Stimulated activated CD4-positive, alpha-beta T cell treated with anti-CD3 and anti-CD28 coated beads, Interleukin-1b, Interleukin-23, amount 100 ng/mL, for 48 hours (primary cell): ENCODE measurements at regions not wholly inside any gene's neighbourhood (a gene's known extent, or its start where the extent isn't known, plus 50 kb on each side); places are given as distances from the start of the nearest gene placed in this dataset.

Experiments used
- DNase-seq: peaks from one replicate; pipeline ENCODE4 v3.0.0-alpha.2; 2020

DNA sequence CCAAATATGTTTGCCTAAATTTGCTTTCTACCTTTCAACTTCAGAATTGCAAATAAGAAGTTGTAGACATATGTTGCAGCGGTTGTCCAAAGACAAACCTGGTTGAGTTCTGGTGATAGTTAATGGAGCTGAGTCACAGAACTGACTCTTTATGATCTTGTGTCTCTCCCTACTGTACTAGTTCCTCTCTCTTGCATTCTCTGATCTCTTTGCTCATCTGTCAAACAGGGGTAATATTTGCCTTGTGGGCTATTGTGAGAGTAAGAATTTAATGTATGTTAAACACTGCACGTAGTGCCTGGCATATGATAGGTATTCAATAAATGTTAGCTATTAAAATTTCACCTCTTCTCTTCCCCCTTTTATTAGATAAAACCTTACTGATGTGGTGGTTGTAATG lies 283.5 kb upstream of the RGS6 start:
- DNase-seq = no peak

DNA sequence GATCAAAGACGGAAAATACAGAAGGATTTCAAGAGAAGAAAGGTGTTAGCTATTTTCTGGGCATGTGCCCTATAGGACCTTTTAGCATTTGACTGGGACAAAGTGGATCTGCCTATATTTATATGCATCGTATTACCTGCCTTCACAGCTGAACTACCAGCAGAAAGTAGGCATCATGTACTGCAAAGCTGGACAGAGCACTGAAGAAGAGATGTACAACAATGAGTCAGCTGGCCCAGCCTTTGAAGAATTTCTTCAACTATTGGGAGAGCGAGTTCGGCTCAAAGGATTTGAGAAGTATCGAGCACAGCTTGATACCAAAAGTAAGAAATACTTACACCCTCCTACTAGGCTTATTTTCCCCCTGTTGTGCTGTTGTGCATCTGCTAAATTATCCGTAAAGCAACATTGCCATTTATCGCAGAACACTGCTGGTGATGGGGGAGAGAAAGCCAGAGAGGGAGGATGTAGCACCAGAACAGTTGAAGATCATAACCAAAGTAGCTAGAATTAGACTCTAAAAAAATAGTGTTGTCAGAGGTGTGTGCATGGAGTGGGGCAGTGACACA lies 282.0 kb upstream of the RGS6 start:
- no peak for DNase-seq

DNA sequence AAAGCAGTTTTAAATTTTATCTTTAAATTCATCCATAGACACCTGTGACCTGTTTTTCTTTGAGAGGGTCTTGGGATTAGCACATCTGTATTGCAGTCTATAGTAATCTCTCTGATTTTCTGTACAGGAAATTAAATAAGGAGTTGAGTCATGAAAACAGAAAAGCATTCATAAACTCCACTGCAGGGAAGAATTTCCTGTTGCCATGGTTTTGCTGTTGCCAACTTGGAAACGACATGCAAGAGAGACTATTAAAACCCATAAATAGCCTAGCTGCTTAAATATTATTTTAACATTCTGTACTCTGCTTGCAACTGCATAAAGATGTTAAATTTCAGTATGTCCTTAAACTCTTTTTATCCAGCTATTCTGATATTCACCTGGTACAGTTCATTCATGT lies 281.0 kb upstream of the RGS6 start:
- no peak for DNase-seq

DNA sequence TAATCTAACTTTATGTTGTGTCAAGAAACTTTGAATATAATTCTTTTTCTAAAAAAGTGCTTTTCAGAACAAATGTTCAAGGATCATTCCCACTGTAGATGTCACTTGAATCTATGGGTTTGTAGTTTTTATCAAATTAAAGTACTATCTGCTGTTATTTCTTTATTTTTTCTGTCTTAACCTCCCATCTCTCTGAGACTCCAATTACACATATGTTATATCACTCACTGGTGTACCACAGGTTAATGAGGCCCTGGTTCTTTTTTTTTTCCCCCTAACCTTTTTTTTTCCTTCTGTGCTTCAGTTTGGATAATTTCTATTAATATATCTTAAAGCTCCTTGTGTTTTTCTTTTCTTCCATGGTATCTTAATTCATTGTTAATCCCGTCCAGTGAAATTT lies 279.9 kb upstream of the RGS6 start:
- DNase-seq = no peak

DNA sequence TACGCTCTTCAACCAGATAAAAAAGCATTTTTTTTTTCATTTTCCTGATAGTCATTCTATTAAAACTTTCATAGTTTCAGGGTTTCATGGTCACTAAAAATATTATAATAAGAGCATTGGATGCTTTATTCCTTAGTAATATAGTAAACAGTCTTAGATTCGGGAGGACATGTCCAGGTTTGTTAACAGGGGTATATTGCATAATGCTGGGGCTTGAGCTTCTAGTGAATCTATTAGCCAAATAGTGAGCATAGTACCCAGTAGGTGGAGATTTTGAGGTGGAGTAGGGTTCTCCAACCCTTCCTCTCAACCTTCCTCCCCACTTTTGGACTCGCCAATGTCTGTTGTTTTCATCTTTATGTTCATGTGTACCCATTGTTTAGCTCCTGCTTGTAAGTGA lies 277.4 kb upstream of the RGS6 start:
- no peak for DNase-seq

DNA sequence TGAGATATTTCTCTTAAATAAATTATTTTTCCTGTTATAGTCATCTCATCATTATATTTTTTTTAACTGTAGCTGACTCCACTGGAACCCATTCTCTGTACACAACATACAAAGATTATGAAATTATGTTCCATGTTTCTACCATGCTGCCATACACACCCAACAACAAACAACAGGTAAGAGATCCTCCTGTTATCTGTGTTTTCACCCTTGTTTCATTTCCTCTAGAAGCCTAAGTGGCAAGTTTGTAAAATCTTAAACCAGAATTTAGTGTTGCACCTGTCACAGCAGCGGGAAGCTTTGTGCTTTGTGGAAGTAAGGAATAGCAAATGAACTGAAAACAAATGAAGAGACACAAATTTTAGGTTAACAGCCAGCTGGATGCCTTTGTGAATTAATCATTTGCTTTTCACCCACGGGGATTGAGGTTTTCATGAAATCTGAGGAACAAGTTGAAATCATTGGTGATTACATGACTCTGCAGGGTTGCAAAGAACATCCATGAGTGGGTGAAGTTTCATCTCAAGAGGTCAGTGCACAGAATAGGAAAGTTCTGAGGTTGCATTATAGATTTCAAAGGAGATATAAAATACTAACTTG lies 273.9 kb upstream of the RGS6 start:
- DNase-seq = no peak

DNA sequence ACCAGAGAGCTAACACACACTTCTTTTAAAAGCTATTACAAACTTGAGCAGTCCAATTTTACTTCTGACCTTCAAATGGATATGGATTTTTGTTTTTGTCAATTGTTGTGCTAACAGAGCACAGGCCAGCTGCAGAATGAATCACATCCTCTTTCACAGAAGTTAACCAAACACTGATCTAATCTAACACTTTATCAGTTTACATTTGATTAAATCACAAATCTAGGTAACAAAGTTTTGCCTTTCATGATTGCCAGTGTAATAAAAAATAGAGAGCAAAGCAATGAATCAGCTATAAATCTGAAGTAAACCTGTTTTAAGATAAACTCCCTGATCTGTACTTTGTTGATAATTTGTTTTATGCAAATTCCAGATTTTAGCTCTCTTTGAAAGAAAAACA lies 273.1 kb upstream of the RGS6 start:
- DNase-seq = no peak

DNA sequence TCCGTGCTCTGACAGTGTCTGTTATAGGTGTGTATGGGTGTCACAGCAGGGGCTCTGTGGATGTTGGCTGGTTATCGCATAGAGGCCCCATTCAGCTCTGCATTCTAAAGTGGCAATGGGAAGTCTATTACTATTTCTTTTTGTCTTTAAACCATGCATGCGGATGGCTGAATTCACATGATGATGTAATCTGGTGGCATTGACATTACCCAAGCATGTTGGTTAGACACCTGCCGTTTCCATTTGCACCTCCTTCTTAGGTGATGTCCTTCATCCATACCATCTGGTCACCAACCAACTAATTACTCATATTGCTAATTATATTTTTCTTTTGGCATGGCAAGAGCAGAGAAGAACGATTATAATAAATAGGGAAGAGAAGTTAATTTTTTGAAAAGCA lies 270.8 kb upstream of the RGS6 start:
- DNase-seq = no peak

DNA sequence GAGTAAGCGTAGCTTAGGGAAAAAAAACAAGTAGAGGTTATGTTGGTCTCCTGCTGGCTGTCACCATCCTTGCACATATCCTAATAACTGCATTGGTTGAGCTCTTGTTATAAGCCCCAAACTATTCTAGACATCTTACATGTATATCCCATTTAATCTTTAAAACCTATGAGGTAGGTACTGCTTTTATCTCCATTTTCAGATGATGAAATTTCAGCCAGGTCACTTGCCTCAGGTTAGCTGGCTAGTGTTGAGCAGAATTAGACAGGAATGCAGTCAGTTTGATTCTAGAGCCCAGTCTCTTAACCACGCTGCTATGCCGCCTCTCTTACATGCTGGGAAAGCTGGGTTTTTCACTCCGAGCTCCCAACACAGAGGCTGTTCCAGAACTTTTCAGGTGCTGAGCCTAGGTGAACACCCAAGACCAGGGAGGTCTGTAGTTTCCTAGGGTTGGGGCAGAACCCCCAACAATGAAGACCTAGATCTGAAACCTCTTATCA lies 269.9 kb upstream of the RGS6 start:
- no peak for DNase-seq

DNA sequence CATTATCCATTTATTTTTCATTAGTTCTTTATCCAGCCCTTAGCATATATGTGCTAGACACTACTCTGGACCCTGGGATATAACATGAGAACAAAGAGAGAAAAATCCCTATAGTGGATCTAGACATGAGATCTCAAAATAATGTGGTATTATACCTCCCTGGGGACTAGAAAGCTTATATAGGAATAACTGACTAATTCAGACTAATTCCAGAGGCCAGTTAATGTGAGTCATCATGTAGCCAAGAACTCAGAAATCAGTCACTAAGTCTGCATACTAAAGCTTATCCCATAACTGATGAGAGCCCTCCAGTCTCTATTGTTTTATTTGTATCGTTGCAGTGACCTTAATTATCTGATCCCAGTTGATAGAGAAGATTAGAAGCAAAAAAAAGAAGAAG lies 267.1 kb upstream of the RGS6 start:
- no peak for DNase-seq

DNA sequence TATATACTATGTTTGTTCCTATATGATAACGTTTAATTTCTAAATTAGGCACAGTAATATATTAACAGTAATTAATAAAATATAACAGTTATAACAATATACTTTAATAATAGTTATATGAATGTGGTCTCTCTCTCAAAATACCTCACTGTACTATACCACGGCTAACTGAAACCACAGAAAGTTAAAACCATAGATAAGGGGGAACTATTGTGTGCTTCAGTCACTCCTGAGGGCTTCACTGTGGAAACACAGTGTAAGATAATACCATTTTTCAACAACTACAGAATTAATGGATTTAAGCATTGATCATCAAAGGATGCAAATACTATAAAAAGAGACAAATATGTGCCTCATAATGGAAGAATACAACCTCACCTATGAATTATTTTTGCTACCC lies 266.4 kb upstream of the RGS6 start:
- no peak for DNase-seq

DNA sequence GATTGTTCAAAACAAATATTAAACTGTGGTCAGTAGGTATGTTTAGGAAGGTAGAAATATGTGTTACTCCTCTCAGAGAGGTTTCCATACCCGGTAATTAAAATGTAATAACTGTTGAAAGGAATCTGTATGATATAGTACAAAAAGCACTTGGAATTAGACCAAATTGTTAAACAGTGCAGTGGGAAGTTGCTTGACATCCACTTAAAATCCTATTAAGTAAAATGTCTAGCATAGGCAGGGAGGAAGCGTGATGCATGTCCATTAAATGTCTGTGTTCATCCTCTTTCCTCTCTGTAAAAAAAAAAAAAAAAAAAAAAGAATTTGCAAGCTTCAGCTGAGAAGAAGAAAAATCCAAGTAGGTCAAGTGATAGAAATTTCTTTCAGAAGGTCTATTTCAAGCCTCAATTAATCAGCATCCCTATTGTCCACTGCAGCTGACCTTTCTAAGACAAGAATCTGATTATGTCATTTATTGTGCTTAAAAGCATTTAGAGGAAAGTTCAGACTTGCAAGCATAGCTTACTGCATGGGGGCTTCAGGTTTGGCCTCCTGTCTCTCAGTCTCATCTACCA lies 265.6 kb upstream of the RGS6 start:
- DNase-seq = no peak

DNA sequence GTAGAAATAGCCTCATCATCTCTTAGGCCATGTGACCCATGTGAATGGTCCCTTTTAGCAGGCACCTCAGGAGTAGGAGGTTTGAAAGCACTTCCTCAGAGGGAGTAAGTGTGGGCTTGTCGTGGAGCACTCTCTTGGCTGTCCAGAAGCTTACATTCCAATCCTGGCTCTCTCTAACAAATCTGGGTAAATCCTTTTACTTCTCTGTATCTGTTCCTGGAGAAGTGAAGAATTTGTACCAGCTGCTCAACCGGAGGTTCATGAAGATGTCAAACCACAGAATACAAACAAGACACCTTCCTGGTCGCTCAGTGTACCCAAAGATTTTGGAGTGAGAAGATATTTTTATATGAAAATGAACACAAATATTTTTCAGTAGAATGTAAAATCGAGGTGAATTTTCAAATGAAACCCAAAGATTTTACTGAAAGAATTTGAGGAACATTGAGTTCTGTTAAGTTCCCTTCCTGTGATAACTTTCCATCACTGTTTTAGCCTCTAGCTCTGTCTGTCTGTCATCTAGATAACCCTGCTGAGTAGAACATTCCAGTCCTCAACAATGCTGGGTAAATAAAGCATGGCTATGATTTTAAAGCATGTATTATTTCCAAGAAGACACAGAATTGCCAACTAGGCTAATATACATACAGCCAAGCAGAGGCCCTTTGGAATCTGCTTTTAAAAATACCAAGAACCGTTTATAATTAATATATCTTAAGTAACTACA lies 263.9 kb upstream of the RGS6 start:
- no peak for DNase-seq

DNA sequence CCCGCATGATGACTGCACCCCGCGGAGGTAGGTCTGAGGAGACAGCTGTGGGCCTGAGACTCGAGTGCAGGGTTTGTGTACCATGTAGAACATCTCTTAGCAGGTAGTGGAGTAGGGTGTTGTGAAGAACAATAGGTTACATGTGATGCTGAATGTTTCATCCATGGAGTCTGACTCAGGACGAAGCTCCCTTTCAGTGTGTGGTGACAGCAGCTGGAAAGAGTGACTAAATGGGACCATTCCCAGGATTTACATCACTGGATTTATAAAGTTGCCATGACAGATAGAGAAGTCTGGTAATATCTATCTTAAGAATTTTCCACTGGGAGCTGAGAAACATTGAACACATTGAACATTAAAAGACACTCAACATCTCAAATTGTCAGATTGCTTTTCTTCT lies 259.6 kb upstream of the RGS6 start:
- DNase-seq = no peak

DNA sequence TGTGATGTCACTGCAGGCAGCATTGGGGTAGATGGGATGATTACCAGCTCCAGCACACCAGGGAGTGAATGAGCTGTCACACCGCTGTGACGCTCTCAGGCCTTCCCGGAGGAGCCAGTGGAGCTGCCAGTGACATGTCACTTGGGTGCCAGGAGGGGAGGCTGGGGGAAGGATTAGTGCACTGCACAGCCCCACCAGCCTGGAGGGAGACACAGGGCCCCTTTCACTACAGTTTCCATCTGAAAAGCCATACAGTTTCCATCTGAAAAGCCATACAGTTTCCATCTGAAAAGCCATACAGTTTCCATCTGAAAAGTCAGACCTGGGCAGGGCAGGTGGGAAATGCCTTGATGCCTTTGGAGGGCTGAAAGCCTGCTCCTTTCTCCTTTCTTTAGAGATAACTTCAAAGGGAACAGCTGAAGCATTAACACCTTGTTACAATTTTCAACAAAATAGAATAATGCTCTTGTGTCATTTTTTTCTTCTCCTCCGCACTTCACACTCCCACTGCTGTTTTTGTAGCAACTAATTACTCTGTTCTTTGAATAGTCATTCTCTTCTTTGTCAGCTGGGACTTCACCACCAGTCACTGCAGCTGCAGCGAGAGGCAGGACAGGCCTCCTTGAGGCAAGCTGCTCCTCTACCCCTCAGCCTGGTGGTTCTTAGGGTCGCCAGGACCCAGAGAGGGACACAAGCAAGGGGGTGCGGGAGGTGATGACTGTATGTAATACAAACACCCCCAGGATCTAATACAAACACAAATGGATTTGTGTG lies 256.9 kb upstream of the RGS6 start:
- DNase-seq = no peak

DNA sequence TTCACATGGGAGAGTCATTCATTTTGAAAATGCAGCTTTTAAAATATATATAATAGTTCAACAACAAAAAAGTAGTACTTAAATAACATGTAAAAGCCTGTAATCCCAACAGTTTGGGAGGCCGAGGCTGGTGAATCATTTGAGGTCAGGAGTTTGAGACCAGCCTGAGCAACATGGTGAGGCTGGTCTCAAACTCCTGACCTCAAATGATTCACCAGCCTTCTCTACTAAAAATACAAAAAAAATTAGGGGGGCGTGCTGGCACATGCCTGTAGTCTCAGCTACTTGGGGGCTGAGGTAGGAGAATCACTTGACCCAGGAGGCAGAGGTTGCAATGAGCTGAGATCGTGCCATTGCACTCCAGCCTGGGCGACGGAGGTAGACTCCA lies 256.3 kb upstream of the RGS6 start:
- no peak for DNase-seq

DNA sequence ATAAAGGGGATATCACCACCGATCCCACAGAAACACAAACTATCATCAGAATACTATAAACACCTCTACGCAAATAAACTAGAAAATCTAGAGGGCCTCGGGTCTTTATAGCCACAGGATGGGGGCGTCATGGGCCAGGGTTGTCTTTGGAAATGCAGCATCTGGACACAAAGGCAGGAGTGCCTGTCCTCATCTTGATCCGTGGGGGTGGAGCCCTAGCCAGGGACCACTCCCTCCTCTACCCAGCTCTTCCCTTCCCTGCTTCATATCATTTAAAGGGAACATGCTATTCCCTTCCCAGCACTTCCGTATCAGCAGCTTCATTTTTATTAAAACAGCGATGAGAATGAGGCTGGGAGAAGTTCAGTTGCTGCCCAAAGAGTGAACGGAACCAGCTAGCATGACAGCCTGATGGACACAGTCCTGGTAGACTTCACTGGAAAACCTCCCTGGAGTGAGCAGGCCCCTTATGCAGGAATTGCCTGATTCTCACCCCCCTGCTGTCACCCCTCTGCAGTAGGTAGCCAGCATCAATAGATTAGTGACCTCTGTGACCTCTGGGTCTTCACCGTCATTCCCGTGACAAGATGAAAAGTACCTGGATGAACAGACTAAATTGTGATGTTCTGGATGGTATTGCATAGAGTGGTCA lies 251.4 kb upstream of the RGS6 start:
- no peak for DNase-seq

DNA sequence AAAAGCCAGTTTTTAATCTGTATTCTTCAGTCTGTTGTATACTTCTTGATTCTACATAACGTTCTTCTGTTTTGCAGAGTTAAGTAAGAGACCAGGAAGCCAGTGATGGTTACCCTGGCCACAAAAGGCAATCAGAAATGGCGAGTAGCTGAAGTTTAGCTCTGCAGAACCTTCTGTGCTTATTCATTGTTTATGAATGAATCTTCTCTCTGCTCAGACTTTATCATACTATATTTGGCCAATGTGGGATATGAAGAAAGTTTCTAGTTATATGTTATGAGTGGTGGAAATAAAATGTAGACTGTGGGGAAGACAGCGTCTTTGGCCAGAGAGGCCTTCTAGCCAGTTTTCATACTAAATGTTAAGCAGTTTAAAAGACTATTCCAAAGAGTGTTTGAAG lies 249.9 kb upstream of the RGS6 start:
- DNase-seq = no peak

DNA sequence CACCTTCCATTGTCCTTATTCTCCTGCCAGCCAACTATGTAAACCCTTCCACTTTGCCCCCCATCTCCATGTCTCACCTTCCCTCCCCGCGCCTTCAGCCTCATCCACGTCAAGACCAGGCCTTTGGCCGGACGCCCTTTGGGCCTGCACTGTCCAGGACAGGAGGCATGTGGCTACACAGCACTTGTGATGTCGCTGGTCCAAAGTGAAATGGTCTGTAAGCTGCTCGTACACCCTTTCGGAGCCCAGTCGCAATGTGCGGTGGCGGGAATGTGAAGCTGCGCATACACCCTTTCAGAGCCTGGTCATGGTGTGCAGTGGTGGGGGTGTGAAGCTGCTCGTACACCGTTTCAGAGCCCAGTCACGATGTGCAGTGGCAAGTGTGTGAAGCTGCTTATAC lies 247.9 kb upstream of the RGS6 start:
- DNase-seq = no peak

DNA sequence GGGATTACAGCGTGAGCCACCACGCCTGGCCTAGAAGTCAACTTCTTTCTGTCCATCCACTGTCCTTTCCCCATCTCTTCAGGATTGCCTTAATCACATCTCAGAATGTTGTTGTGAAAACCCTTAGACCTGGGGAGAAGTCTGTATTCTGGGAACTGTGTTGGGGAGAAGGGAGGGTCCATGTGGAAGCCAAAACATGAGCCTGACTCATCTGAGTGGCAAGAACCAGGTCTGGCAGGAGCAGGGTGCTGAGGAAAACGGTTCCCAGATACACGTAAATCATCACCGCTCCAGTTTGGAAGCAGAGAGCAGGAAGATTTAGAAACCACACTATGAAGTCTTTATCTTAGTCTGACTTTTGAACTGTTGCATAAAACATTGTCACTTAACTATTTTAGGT lies 245.6 kb upstream of the RGS6 start:
- no peak for DNase-seq

DNA sequence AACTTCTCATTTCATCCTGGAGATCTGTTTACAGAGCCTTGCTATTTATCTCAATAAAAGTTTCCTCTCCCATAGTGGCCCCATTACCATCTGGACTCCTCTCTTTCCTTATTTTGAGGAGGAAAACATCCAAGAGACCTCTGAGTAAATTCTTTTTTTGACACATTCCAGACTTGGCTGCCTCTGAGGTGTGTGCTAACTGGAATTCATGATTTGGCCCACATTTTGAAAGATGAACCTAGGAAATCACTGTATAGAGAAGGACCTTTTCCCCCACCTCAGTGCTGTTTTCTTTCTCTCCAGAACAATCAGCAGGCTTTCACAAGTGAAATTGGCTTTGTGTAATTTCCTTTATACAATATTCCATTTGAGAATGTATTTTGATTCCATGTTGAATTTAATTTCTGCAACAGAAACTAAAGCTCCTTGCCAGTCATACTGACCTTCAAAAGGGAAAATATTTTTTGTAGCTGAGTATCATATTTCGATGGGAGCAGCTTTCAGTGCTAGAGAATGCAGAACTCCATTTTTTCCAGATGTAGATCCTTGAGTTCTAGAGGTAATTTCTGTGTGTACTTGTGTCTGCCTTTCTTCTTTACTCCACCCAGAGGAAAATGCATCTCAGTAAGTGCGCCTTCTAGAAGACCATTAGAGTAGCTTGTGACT lies 244.9 kb upstream of the RGS6 start:
- no peak for DNase-seq

DNA sequence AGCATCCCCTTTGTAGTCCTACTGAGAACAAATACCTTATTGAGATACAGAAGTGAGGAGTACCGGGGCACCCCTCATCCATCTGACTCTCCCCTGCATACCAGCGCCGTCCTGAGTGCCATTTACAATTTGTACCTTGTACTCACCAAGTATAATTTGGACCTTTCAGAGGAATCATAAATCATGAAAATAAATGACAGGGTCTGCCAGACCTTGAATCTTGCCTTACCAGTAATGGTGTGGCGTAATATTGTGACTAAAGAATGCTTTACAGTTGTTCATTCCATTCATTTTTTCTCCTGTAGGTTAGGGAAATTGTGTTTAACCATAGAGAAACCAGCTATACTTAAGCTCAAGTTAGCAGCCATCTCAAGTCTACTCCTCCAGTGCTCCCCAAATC lies 243.7 kb upstream of the RGS6 start:
- DNase-seq = no peak
